T-helper 1 cell treated with Interleukin-12 subunit alpha and Interleukin-12 subunit beta and Interleukin-4 antibody, amounts not matched to agents 30 ng/mL and 1 ng/mL, for 36 hours (primary cell): ENCODE measurements at regions not wholly inside any gene's neighbourhood (a gene's known extent, or its start where the extent isn't known, plus 50 kb on each side); places are given as distances from the start of the nearest gene placed in this dataset.
"Not testable (repeated sequence)": the region's sequence is repeated elsewhere in the genome, so short reads cannot be mapped to it uniquely, and the experiment has no call there.

Experiments
- intact Hi-C: fragments of 100-400 bp; cut with micrococcal nuclease; formaldehyde crosslinking; loops from one replicate; pipeline ENCODE4 v1.15.1; 2024

DNA sequence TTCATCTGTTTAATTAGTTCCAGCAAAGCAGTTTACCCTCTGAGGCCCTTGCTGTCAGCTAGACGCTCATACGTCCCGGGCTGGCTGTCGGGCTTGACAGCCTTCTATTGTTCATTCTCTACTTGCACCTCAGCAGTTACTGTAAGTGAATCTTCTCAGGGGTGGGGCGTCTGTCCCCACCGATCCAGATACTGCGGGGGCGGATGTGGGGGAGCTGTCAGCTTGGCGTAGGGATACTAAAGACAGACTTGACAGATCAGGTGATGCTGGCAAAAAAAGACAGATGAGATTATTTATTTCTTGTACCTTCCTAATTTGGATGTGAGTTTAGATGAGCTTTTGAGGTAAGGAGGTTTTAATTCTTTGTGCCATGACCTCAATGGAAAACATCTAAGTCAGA lies 315.3 kb downstream of the NR2F2 start:
- intact Hi-C loops: no loop called here

DNA sequence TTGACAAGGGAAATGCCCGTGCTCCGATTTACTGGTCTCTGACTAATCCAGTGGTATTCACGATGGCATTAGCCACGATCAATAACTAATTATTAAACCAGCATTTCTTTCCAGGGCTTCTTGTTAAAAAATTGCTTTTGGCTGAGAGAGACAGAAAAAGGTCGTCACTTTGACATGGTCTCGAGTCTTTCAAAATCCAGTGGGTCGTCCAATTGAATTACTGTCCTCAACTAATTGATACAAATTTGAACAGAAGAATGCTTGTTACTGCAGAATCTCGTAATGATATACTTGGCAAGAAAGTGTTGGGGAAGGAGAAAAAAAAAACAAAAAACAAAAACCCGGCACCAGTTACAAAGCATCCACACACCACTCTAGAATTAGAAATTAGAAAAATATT lies 318.4 kb downstream of the NR2F2 start:
- intact Hi-C loops: no loop called here

DNA sequence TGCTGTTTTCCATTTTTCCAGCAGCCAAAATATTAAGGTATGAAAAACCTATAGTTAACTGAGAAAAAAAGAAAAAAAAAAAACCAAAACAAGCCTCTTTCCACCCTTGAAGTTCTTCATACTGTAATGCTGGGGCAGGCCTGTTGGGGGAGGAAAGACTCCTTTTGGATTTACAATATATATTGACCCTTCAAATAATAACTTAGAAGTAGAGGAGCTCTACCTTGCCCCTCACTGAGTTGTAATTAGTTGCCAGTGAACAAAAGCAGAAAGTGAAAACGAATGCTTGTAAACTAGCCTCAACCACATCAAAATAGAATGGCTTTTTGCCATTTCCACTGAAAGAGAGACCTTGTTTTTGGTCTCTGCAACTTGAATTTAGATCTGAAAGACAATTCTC lies 326.6 kb downstream of the NR2F2 start:
- intact Hi-C loops: no loop called here

DNA sequence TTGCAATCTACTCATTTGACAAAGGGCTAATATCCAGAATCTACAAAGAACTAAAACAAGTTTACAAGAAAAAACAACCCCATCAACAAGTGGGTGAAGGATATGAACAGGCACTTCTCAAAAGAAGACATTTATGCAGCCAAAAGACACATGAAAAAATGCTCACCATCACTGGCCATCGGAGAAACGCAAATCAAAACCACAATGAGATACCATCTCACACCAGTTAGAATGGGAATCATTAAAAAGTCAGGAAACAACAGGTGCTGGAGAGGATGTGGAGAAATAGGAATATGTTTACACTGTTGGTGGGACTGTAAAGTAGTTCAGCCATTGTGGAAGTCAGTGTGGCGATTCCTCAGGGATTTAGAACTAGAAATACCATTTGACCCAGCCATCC lies 336.5 kb downstream of the NR2F2 start:
- intact Hi-C loops: not testable (repeated sequence)

DNA sequence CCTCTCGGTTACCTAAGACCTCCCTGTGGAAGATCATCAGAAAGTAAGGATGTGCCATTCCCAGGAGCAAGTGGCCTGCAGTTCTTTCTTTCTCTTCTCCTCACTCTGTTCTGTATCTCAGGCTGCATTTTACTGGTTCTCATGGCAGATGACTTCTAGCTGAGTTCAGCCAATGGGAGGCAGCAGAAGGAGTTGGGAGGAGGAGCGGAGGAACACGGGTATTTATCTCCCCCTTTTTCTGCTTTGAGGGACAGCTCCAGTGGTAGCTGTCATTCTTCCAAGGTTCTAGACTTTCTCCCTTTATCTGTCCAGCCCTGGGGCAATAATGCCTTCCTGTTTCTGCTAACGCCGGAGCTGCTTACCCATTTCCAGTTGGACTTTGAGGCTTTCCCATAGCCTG lies 339.9 kb downstream of the NR2F2 start:
- intact Hi-C loops: no loop called here

DNA sequence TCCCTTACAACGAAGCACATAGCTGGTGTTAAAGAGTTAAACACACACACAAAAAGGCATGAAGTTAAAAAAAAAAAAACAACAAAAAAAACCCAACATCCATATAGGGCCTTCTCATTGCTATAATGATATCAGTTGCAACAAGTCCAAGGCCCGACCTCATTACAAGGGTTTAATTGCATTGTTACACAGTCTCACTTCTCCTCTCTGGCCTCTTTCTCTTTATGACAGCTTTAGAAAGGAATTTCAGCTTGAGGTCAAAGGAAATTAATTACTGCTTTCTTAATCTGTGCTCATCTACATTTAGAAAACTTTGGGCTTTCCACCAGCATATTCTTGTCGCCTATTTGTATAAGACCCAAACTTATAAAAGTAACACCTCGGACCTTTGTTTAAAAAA lies 342.1 kb downstream of the NR2F2 start:
- intact Hi-C loops: no loop called here

DNA sequence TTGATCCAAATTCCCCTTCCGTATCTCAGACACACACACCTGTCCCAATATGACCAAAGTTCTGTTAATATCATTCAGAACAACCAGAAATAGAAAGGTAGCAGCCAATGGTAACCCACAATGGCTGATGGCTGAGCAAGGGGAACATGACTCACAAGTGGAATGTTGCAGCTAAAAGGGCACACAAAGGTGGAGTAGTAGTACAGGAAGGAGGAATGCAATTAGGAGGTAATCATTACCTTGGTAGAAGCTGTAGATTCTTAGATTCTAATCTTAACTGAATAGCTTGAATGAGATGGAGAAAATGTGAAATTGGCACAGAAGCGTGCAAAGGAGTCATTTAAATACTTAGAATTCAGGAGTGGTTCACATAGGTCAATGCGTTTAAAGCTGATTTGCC lies 347.9 kb downstream of the NR2F2 start:
- intact Hi-C loops: no loop called here

DNA sequence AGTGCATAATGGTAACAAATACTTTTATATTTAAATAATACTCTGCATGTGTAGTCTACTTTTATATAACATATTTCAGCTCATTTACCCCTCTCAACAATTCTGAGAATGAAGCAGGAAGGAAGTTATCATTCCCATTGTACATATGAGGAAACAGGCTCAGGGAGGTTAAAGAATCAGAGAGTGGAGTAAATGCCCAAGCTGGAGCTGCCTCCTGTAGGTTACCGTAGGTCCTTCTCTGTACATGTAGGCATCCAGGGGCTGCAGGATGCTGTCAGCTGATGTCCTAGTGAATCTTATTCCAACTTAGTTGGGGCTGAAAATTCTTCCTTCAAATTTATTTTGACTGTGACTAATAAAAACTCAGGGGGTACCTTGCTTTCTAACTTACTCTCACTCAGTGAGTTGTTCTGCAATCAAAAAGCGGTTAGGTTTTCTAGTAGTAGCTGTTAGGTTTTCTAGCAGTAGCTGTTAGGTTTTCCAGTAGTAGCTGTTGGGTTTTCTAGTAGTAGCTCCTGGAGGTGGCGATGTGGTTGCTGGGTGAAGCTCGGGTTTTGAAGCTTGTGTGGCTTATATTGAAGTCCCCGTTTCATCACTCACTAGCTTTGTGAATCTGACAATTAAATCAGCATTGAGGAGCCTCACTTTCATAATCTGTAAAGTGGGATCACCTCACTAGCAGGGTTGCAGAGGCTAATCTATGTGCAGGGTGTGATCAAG lies 357.0 kb downstream of the NR2F2 start:
- intact Hi-C loops: no loop called here

DNA sequence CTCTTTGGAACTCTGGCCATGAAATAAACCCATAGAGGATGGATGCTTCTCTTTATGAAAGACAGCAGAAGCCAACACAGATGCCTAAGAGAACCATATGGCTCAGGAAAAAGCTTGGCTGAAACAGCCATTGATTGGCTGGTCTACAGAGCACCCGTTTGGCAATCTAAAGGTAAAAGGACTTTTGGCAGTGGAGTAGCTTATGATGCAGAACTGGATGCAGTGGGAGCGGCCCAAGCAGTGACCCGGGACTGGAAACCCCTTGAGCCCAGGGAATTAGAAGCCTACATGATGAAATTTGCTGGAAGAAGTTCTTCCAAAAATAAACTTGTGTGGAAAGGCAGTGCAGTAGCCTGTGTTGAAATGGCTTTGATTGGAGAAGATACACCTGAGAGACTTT lies 360.2 kb downstream of the NR2F2 start:
- intact Hi-C loops: no loop called here

DNA sequence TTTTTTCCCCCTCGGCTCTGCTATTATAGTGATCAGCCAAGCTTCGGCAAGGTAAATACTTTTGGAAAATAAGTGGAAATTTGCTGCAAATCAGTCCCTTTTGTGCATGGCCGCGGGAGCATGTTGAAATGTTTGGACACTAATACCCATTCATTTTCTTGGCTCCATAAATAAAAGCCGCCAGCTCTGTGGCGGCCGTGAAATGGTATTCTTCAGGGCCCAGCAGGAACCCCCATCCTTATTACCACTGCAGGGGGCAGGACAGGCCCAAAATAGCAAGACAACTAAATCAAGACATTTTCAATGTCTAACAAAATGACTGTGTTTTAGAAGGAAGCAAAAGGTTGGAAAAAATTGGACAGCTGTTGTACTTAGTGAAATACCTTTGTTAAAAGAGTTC lies 362.3 kb downstream of the NR2F2 start:
- intact Hi-C loops: no loop called here

DNA sequence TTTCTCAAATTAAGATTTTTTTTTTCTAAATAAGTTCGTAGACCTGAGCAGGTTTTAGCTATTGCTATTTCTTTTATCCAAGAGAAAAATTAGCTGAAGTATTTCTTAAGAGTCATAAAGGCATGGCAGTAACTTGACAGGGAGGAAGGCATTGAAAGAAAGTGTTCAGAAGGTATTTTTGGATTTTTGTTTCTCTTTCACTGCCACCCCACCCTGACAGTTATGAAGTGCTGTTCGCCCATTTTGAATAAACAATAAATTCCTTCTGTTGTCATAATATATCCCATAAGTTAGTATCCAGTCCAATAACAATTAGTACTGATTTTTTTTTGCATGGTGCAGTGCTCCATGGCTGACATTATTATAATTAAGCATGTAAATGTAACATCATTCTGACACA lies 363.0 kb downstream of the NR2F2 start:
- intact Hi-C loops: no loop called here

DNA sequence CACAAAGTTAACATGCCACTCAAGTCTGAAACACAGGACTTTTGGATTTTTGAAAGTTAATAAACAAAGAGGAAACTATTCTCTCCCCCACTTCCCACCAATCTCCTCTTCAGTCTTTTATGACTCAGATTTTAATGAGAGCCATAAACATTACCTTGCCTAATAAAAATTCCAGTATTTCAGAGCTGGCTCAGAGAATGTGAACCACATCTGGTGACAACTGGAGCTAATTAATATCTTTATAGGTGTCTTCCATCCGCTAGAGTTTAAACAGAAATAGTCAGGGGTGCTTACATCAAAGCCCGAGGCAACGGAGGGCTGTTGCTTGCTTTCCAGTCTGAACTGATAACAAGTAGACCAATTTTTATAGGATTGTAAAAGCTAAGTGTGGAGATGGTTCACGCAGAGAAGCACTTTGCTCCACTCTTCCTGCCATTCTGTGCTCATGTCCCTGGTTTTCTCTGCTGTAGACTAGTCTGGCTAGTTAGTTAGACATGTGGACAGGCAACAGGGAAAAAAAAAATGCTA lies 363.6 kb downstream of the NR2F2 start:
- intact Hi-C loops: no loop called here

DNA sequence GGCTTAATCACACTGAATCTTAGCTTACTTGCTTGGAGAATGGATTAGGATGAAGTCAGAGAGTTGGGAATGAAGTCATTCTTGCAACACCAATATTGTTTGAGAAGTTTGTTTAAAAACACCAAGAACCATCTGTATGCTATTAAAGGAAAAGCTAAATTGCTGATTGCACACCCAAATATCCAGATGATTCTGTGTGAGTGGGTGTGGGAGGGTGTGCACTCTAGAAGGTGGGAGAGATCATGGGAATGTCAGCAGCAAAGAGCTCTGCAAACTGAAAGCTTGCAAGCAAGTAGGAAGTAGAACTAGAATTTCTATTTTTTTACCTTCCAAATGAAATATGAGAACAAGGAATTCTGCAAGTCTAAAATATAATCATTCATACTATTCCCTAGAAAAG lies 364.9 kb downstream of the NR2F2 start:
- intact Hi-C loops: no loop called here

DNA sequence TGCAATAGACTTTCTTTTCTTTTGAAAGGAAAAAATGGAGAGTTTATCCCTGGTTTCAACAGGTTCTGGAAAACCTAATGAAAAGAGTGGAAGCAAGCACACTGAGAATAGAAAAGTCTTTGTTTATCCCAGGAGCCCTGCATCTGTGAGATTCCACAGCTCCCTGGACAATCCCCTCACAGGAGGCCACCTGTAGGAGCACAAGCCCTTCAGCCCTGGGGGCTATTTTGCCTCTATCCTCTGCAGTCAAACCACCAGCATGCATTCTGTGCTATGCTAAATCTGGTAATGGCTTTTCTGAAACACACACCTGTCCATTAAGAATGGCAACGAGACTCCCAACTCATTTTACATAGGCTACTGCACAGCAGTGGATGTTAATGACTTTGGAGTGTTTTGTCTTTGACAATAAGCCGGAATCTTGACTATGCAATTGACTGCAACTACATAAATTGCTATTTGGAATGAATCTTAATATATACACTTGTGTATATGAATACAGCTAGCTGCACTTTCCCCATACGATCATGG lies 369.4 kb downstream of the NR2F2 start:
- intact Hi-C loops: no loop called here

DNA sequence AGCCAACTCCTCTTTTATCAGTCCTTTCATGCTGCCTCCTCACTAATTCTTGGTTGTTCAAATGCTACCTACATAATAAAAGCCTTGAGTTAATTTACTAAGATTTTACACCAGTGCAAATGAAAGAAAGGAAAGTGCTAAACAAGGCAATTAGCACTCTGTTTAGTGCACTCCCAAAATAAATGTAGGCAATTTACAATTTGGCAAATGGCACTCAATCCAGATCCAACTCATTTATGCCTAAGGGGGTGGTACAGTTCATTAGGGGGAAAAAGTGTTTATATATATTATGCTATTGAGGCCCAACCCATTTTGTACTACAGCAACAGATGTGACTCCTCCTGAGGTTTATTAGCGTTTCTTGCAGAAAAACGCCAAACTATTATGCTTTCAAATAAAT lies 370.1 kb downstream of the NR2F2 start:
- intact Hi-C loops: no loop called here

DNA sequence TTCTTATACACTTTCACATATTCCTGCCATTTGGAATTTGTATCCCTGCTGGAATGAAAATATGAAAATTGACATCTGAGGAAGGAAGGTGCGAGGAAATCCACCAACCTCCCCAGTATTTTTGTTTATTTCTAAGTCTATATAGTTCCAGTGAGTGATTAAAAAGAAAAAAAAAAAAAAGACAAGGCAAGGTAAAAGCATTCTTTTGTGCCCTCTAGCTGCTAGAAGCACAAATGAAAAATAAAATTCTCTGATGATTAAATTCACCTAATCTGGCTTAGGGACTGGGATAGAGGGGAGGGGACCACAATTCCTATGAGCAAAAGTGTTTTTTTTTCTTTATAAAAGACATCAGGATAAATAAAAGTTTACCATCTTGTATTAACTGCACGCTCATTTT lies 370.9 kb downstream of the NR2F2 start:
- intact Hi-C loops: no loop called here

DNA sequence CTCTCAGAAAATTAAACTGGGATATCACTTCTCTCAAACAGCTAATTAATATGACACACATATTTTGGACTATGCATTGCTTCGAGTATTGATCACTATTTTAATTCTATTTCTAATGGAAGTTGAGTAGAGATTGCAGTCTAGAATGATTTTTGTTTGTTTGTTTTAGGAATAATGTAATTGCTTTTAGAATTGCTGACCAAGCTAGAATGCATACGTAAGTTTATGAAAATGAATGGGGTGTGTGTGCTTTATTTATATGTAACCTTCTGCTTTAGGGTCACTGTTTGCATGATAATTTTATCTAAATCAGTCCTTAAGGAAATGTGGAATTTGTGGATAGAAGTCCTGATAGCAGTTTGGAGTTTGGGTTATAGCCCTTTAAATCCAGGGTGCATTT lies 371.4 kb downstream of the NR2F2 start:
- intact Hi-C loops: no loop called here

DNA sequence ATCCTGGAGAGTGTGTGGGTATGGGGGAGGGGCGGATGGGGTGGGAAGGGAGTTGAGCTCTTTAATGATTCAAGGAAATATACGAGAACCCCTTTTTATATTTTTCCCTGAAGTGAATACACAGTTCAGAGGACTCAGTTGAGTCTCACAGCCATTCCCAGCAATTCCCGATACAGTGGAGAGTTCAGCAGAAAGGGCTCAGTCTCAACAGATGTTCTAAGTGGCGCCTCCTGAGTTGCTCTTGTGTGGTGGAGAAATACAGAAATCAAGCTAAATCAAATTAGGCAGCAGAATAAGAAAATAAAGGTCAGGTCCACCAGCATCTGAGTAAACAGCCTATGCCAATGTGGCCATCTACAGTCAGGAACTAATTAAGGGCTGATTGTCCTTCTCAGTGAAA lies 372.1 kb downstream of the NR2F2 start:
- intact Hi-C loops: no loop called here

DNA sequence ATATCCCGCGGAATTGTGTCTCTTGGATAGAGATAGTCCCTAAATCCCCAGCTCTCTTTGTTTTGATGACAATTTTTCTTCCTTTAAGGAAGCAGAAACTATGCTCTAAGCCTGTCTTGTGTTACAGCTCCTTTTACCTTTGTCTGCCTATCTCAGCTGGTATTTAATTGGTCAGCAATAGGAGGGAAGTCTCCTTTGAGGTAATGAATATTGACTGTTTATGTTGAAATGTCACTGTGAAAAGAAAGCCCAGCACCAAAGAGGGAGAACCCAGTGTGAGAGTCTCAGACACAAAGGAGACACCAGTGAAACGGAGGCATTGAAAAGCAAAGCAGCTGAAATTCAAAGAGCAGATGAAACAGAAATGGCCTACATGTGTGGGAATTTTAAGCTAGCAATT lies 372.6 kb downstream of the NR2F2 start:
- intact Hi-C loops: no loop called here

DNA sequence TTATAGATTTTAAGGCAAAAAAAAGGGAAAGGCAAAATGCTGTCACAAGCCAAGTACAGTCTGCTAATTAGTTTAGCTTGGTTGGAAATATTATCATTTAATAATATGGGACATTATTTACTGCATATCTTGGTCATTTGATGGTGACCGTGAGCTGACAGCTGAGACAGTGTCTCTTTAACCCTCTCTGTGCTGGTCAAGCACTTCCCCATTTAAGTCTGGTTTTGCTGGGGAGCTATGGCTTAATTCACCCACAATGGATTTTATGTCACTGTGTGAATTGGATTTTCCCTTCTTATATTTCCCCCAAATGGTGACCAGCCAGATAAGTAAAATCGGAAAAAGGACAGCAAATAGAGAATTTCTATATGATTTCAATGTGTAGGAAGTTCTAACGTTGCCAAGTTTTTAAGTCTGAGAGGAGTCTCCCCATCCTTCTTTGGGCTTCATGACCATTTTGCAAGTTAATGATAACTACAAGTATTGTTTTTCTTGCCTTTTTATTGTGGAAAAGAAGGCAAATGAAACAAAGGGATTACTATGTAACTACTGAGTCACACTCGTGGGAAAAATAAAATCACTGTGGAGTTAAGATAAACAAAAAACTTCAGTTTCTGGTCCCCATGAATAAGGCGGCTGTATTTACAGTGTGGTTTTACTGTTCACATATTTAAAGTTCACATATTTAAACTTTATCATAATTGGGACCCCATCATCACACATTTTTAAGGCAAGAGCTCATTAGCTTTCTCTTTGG lies 373.5 kb downstream of the NR2F2 start:
- intact Hi-C loops: no loop called here

DNA sequence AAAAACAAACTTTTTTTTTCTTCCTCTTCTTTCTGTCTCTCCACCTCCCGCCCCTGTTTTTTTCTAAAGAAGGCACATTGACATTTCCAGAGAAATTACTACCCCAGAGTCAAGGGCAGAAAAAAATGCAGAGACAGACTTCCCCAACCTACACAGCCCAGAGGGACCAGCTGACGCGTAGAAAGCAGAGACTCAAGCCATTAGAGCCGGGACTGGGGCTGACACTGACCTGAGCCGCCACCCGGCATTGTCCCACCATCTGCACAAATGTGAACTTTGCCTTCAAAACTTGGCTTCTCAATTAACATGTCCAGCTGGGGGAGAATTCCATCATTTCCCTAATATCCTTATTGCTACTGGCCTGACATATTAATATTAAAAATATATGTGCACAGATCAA lies 385.6 kb downstream of the NR2F2 start:
- intact Hi-C loops: no loop called here

DNA sequence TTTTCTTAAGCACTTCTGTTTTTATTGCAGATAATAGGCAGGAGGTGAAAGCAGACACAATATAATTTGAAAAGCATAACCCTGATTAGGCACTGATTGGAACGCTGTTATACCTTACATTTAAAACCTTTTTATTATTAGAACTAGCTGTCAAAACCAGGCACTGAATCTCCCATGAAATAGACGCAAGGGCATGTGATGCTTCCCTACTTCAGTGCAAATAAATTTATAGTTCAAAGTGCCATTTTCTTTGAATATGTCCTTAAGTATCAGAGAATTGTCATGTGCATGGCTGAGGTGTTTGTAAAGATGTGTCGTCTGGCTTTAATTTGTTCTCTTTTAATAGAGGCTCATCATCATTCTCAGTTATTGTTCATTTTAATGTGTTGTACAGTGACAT lies 386.0 kb downstream of the NR2F2 start:
- intact Hi-C loops: no loop called here

DNA sequence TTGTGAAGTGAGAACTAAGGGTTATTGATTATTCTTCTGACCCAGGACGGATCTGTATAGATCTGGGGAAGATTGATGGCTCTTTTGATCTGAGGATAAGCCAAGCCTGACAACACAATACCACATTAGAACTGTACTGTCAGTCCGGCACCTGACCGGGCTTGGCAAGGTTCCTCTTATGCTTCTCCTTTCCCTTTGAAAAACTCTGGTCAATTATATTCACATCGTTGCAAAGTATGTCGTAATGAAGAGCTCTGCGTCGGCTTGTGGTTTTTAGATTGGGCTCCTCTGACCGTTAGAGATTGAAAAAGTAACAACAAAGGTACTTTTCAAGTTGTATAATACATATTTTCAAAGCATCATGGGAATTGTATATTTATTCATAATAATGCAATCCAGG lies 389.8 kb downstream of the NR2F2 start:
- intact Hi-C loops: no loop called here
